Thyroid gland (tissue), 4 donors: ENCODE measurements at regions not wholly inside any gene's neighbourhood (a gene's known extent, or its start where the extent isn't known, plus 50 kb on each side); places are given as distances from the start of the nearest gene placed in this dataset.

Source experiments
- DNase-seq, 2 donors: peaks; one replicate each; pipeline ENCODE4 v3.0.0-alpha.2; 2019
- H3K27ac ChIP-seq, 3 donors: fragments of 200-600 bp; sonication (generic); 1 replicate in 2 of 3; 2 replicates in 1 of 3; pipeline ENCODE4 v1.5.1; 2016 to 2019; ENCODE audit warnings: mild to moderate bottlenecking in 1 of 3, moderate library complexity in 1 of 3
- H3K27me3 ChIP-seq: fragments of 200-600 bp; sonication (generic); one replicate; pipeline ENCODE4 v1.5.1; 2019
- H3K36me3 ChIP-seq, 2 donors: fragments of 200-600 bp; sonication (generic); one replicate each; pipeline ENCODE4 v1.5.1; 2016 to 2019
- H3K4me1 ChIP-seq, 2 donors: fragments of 200-600 bp; sonication (generic); one replicate each; pipeline ENCODE4 v1.5.1; 2017 to 2019
- H3K4me3 ChIP-seq, 3 donors: fragments of 200-600 bp; sonication (generic); replicated peaks in 1 of 3; 1 replicate in 2 of 3; 2 replicates in 1 of 3; pipeline ENCODE4 v1.5.1; 2016; ENCODE audit warnings: mild to moderate bottlenecking in 1 of 3
- H3K9me3 ChIP-seq: fragments of 200-600 bp; sonication (generic); one replicate; pipeline ENCODE4 v1.5.1; 2017
- POLR2A ChIP-seq, 2 donors: fragments of 450-650 bp; IDR thresholded peaks; one replicate each; pipeline ENCODE4 v1.6.1; 2017; ENCODE audit warnings: antibody characterized with exemption in 2 of 2, mild to moderate bottlenecking in 2 of 2, moderate library complexity in 1 of 2
- WGBS, 2 donors: methylation state at CpG; one replicate each; pipeline ENCODE4 v1.1.5; 2017; 5-methylcytosine and 5-hydroxymethylcytosine counted together
- intact Hi-C: fragments of 100-400 bp; cut with DNase I; formaldehyde crosslinking; loops from one replicate; pipeline ENCODE4 v1.15.1; 2023
- TF ChIP-seq, protein P1 (sequence below), 6 experiments: fragments of 200-600 bp in 3 of 6; fragments of 450-650 bp in 3 of 6; sonication (generic) in 3 of 6; IDR thresholded peaks; one replicate each; pipeline ENCODE4 v1.5.1; 2016 to 2019; ENCODE audit warnings: antibody characterized with exemption in 6 of 6, mild to moderate bottlenecking in 2 of 6, inconsistent platforms in 1 of 6, moderate library complexity in 1 of 6

DNA sequence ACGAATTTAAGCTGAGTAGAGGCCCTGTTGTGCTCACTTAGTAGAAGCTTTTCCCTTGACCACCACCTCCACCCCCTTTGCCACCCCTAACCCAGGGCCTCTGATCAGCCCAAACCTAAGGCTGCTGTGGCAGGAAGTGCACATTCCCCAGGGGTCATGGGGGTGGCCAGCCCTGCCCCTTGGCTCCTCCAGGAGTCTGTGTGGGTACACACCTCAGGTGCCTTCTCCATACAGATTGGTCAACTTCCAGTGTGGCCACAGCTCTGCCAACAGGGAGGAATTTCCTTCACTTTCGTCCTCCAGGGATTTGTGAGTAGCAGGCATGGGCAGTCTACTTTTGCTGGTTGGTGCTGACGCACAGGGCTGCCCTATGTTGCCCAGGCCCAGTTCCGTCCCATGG, 249.9 kb upstream of the ZNF32 start:
- WGBS, 2 donors, result 87 to 90% methylated on average over 2 to 4 of the region's 4 CpGs
- intact Hi-C loops, result no loop called here
- Histone ChIP-seq H3K9me3 (no peaks in the 10 kb centered on the region), H3K4me1 (no peaks in the 10 kb centered on the region), H3K27ac (no peak overlapping the region), H3K27me3 (no peaks in the 10 kb centered on the region), H3K36me3 (no peaks in the 10 kb centered on the region), H3K4me3 (no peak overlapping the region)
- DNase-seq, result no peak
- TF ChIP-seq, protein P1, sequence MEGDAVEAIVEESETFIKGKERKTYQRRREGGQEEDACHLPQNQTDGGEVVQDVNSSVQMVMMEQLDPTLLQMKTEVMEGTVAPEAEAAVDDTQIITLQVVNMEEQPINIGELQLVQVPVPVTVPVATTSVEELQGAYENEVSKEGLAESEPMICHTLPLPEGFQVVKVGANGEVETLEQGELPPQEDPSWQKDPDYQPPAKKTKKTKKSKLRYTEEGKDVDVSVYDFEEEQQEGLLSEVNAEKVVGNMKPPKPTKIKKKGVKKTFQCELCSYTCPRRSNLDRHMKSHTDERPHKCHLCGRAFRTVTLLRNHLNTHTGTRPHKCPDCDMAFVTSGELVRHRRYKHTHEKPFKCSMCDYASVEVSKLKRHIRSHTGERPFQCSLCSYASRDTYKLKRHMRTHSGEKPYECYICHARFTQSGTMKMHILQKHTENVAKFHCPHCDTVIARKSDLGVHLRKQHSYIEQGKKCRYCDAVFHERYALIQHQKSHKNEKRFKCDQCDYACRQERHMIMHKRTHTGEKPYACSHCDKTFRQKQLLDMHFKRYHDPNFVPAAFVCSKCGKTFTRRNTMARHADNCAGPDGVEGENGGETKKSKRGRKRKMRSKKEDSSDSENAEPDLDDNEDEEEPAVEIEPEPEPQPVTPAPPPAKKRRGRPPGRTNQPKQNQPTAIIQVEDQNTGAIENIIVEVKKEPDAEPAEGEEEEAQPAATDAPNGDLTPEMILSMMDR (IDR thresholded peaks at IDR 0.05), result no peak
- TF ChIP-seq POLR2A (IDR thresholded peaks at IDR 0.05), result no peak

DNA sequence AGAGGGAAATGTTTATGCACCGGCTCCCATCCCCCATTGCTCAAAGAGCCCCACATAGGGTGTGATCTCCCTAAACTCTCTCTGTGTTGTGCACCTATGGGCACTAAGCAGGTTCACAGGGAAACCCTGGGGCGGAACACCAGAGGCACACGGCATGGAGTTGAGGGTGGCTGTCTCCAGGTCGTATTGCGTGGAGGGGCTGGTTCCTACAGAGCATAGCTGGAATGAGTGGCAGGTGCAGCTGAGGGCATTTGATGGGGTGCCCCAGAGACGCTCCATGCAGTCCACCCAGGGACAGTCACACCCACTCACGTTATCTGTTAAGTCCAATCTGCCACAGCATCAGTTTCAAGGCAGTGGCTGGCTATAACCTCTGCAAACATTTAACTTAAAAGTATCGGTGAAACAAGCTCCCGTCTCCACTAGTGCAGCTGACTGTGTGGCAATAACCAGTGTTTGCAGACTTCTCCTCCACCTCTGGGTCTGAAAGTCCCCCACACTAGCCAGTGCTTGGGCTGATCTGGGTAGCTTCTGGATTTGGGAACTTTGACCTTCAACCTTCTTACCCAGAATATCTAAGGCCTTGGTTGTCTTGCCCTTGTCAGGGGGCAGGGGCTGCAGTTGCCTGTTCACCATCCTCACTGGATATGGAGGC, 249.2 kb upstream of the ZNF32 start:
- no peaks in the 10 kb centered on the region for H3K9me3 ChIP-seq
- no peaks in the 10 kb centered on the region for H3K27me3 ChIP-seq
- no peak for TF ChIP-seq POLR2A (IDR thresholded peaks at IDR 0.05)
- TF ChIP-seq, protein P1 (IDR thresholded peaks at IDR 0.05), result no peak
- H3K4me3 ChIP-seq, result no peak overlapping the region
- DNase-seq, result no peak
- intact Hi-C loops, result no loop called here
- H3K4me1 ChIP-seq, result no peaks in the 10 kb centered on the region
- H3K36me3 ChIP-seq, result no peaks in the 10 kb centered on the region
- 77 to 97% methylated on average over 7 to 9 of the region's 9 CpGs for WGBS, 2 donors
- no peak overlapping the region for H3K27ac ChIP-seq

DNA sequence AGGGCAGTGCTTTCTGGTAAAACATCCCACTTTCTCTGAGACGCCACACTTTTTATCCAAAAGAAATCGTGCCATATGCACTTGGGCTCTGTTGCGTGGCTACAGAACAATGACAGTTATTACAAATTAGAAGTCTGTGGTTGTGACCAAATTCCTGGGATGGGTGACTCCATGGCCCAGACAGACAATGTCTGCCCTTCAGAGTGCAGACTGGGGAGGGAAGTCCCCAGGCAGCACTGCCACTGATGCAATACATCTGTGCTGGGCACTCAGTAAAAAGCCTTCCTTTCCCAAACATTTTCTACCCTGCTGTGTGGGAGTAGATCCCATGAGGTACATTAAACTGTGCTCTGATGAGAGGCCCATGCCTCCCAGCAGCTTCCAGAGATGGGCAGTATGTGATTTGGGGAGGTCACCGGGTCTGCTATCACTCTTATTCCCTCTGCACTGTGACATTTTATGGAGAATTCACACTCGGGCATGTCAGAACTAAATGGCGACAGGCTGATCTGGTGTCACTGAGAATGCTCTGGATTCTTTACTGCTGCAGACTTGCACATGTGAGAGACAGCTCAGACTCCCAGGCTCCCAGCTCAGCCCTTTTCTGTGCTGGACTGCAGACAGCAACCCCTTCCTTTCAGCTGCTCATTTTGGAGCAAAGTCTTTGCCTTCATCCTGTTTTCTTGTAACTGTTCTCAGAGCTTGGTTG, 243.5 kb upstream of the ZNF32 start:
- no peak overlapping the region for H3K27ac ChIP-seq
- intact Hi-C loops, result no loop called here
- no peaks in the 10 kb centered on the region for H3K9me3 ChIP-seq
- no peaks in the 10 kb centered on the region for H3K27me3 ChIP-seq
- H3K4me3 ChIP-seq, result no peak overlapping the region
- WGBS, 2 donors, result 88 to 91% methylated on average over 6 of the region's 6 CpGs
- no peaks in the 10 kb centered on the region for H3K36me3 ChIP-seq
- H3K4me1 ChIP-seq, result no peaks in the 10 kb centered on the region
- no peak for TF ChIP-seq POLR2A (IDR thresholded peaks at IDR 0.05)
- TF ChIP-seq, protein P1 (IDR thresholded peaks at IDR 0.05), result no peak
- no peak for DNase-seq

DNA sequence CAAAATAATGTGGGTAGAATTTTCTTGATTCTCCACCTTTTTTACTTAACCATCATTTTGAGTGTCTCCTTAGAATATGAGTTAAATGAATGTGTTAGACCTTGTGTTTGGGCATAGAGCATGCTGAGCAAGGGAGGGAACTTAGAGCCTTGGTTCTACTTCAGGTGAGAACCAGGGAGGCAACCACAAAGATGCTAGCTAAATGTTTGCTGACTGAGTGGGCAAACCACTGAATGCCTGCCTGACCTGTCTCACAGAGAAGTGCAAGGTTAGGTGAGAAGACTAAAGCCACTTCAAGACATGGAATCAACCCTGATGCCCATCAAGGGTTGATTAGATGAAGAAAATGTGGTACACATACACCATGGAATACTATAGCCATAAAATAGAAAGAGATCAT, 242.6 kb upstream of the ZNF32 start:
- no peak overlapping the region for H3K27ac ChIP-seq
- H3K27me3 ChIP-seq, result no peaks in the 10 kb centered on the region
- no peaks in the 10 kb centered on the region for H3K4me1 ChIP-seq
- H3K36me3 ChIP-seq, result no peaks in the 10 kb centered on the region
- TF ChIP-seq, protein P1 (IDR thresholded peaks at IDR 0.05), result no peak
- H3K4me3 ChIP-seq, result no peak overlapping the region
- no peaks in the 10 kb centered on the region for H3K9me3 ChIP-seq
- intact Hi-C loops, result no loop called here
- no peak for DNase-seq

DNA sequence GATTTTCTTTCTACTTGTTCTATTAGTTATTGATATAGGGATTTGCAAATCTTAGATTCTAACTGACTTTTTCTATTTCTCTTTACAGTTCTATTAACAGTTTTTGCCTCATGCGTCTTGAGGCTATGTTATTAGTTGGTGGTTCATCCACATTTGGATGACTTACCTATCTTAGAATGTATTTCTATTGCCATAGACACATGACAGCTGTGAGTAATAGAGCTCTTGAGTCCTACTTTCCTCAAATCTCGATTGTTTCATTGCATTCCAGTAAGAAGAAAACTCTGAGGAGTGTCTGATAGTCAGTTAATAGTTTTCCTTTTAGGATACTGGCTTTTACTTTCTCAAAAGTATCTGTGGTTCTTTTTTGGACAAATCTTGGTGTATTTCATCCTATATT, 241.4 kb upstream of the ZNF32 start:
- no peaks in the 10 kb centered on the region for H3K36me3 ChIP-seq
- H3K4me1 ChIP-seq, result no peaks in the 10 kb centered on the region
- DNase-seq, result no peak
- H3K27ac ChIP-seq, result no peak overlapping the region
- 66 to 72% methylated on average over 2 of the region's 2 CpGs for WGBS, 2 donors
- no peaks in the 10 kb centered on the region for H3K9me3 ChIP-seq
- no peaks in the 10 kb centered on the region for H3K27me3 ChIP-seq
- intact Hi-C loops, result no loop called here
- TF ChIP-seq, protein P1 (IDR thresholded peaks at IDR 0.05), result no peak
- TF ChIP-seq POLR2A (IDR thresholded peaks at IDR 0.05), result no peak
- no peak overlapping the region for H3K4me3 ChIP-seq
